Common myeloid progenitor, CD34-positive (primary cell): ENCODE measurements at regions not wholly inside any gene's neighbourhood (a gene's known extent, or its start where the extent isn't known, plus 50 kb on each side); places are given as distances from the start of the nearest gene placed in this dataset.
"Not testable (repeated sequence)": the region's sequence is repeated elsewhere in the genome, so short reads cannot be mapped to it uniquely, and the experiment has no call there.

Experiments
- CTCF ChIA-PET: fragments of 350-600 bp; sonication (Branson Sonifier 250); formaldehyde crosslinking; loops from one replicate; lab custom pipeline; 2021; ENCODE audit warnings: antibody characterized with exemption; lab: Charles Lee
- POLR2A ChIA-PET: fragments of 350-600 bp; sonication (Branson Sonifier 250); formaldehyde crosslinking; loops from one replicate; lab custom pipeline; 2021; ENCODE audit warnings: antibody characterized with exemption; lab: Charles Lee
- DNase-seq, 3 donors: peaks; one replicate each; pipeline versions ENCODE4 v3.0.0 to v3.0.0-alpha.2; 2013
- H3K27ac ChIP-seq, 2 experiments: 1 replicate in 1 of 2; 2 replicates in 1 of 2; pipeline ENCODE4 v1.7.0; 2013; ENCODE audit warnings: inconsistent platforms in 2 of 2, low read length in 2 of 2, mild to moderate bottlenecking in 2 of 2, low read depth in 1 of 2, moderate library complexity in 1 of 2; ENCODE audit not compliant: severe bottlenecking in 2 of 2, insufficient read depth in 1 of 2, poor library complexity in 1 of 2
- H3K27me3 ChIP-seq, 5 experiments: replicated peaks in 2 of 5; 1 replicate in 3 of 5; 2 replicates in 2 of 5; pipeline versions ENCODE4 v1.6.1 to v1.7.0; 2013; ENCODE audit warnings: low read length in 4 of 5, mild to moderate bottlenecking in 2 of 5, moderate library complexity in 2 of 5, inconsistent platforms in 1 of 5; ENCODE audit not compliant: insufficient read depth in 5 of 5, control insufficient read depth in 4 of 5
- H3K36me3 ChIP-seq, 4 experiments: 1 replicate in 2 of 4; 2 replicates in 2 of 4; pipeline versions ENCODE4 v1.6.1 to v1.7.0; 2013; ENCODE audit warnings: low read length in 3 of 4, control low read depth in 1 of 4, mild to moderate bottlenecking in 1 of 4; ENCODE audit not compliant: control insufficient read depth in 4 of 4, insufficient read depth in 4 of 4
- H3K4me1 ChIP-seq, 4 experiments: 1 replicate in 3 of 4; 2 replicates in 1 of 4; pipeline versions ENCODE4 v1.6.1 to v1.7.1; 2013; ENCODE audit warnings: low read length in 3 of 4, mild to moderate bottlenecking in 3 of 4, control low read depth in 1 of 4, inconsistent platforms in 1 of 4, moderate library complexity in 1 of 4; ENCODE audit not compliant: control insufficient read depth in 4 of 4, insufficient read depth in 4 of 4; ENCODE audit errors: control extremely low read depth in 1 of 4
- H3K4me3 ChIP-seq, 7 experiments: 1 replicate in 4 of 7; 2 replicates in 3 of 7; pipeline versions ENCODE4 v1.5.1 to v1.7.0; 2013; ENCODE audit warnings: mild to moderate bottlenecking in 7 of 7, low read length in 6 of 7, moderate library complexity in 6 of 7, inconsistent platforms in 2 of 7, low read depth in 2 of 7, control low read depth in 1 of 7; ENCODE audit not compliant: insufficient read depth in 4 of 7, control insufficient read depth in 1 of 7; ENCODE audit errors: extremely low read depth in 1 of 7
- H3K9me3 ChIP-seq, 5 experiments: 1 replicate in 4 of 5; 2 replicates in 1 of 5; pipeline versions ENCODE4 v1.6.1 to v1.7.1; 2013; ENCODE audit warnings: low read length in 4 of 5, mild to moderate bottlenecking in 2 of 5, inconsistent platforms in 1 of 5, low read depth in 1 of 5, moderate library complexity in 1 of 5; ENCODE audit not compliant: control insufficient read depth in 4 of 5, insufficient read depth in 2 of 5; ENCODE audit errors: control extremely low read depth in 1 of 5
- WGBS: methylation state at CpG from one replicate; pipeline ENCODE4 v1.1.5; 2013; ENCODE audit not compliant: insufficient coverage; 5-methylcytosine and 5-hydroxymethylcytosine counted together

GRCh38 chr6:134667111-134667510, 282.8 kb downstream of the ALDH8A1 start:
- CTCF ChIA-PET, result no interaction called here
- no peaks in the 10 kb centered on the region for H3K27me3 ChIP-seq
- H3K4me1 ChIP-seq, result no peaks in the 10 kb centered on the region
- H3K27ac ChIP-seq, result no peak overlapping the region
- POLR2A ChIA-PET, result no interaction called here
- no peak for DNase-seq
- H3K36me3 ChIP-seq, result no peaks in the 10 kb centered on the region
- no peak overlapping the region for H3K4me3 ChIP-seq
- no peaks in the 10 kb centered on the region for H3K9me3 ChIP-seq
- WGBS, result no CpG with 5 or more reads among the region's 2 CpGs

- ChIA-PET POLR2A (no interaction called here), CTCF (no interaction called here)
- WGBS, result 100% methylated on average over 1 of the region's 2 CpGs
- no peak for DNase-seq
- no peak overlapping the region for H3K27ac ChIP-seq
- H3K4me1 ChIP-seq, result peaks cover 0 to 3% (median 0%) of the 10 kb centered on the region in 4 experiments
- no peaks in the 10 kb centered on the region for H3K27me3 ChIP-seq
- no peaks in the 10 kb centered on the region for H3K9me3 ChIP-seq
- H3K36me3 ChIP-seq, result no peaks in the 10 kb centered on the region
- H3K4me3 ChIP-seq, result no peak overlapping the region
Measured at GRCh38 chr6:134666125-134666524, 283.8 kb downstream of the ALDH8A1 start.

DNA sequence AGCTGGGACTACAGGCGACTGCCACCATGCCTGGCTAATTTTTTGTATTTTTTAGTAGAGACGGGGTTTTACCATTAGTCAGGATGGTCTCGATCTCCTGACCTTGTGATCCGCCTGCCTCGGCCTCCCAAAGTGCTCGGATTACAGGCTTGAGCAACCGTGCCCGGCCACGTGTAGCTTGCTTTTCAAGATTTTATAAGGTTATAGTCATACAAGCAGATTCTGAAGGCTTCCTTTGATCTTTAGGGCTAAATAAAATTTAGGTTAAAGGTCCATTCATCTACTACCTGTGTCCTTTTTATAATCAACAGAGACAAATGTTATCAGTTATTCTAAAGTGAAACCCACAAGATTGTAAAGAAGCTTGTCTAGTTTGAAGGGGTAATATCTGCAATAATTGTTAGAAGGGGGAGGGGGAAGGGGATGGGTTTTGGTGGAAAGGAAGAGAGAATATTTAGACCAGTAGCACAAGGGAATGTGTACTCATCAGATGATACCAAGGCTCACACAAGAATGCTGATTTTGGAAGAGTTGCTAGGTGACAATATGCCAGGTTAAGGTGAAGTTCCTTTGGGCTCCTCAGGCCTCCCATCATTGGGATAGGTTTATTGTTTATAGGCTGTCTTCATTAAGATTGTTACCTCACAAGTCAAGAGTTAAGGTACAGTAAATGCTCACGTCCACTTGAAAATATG, 284.7 kb downstream of the ALDH8A1 start:
- POLR2A ChIA-PET, result no interaction called here
- no peaks in the 10 kb centered on the region for H3K9me3 ChIP-seq
- CTCF ChIA-PET, result interaction anchor here (1.7 kb wide), 1 partner anchor 47 kb away, joined by 3 read pairs; no protein-coding TSS in a partner anchor

GRCh38 chr6:134663800-134664535, 285.9 kb downstream of the ALDH8A1 start:
- Histone ChIP-seq H3K9me3 (no peaks in the 10 kb centered on the region), H3K36me3 (no peaks in the 10 kb centered on the region), H3K27ac (no peak overlapping the region), H3K4me3 (no peak overlapping the region), H3K27me3 (no peaks in the 10 kb centered on the region), H3K4me1 (peaks cover 0 to 3% (median 0%) of the 10 kb centered on the region in 4 experiments)
- DNase-seq, result no peak
- CTCF ChIA-PET, result interaction anchor here (1.7 kb wide), 1 partner anchor 49 kb away, joined by 3 read pairs; no protein-coding TSS in a partner anchor
- POLR2A ChIA-PET, result no interaction called here
- 100% methylated on average over 1 of the region's 3 CpGs for whole genome bisulfite sequencing

More for the DNA sequence above, 284.7 kb downstream of the ALDH8A1 start:
- WGBS, result 98% methylated on average over 9 of the region's 10 CpGs
- Histone ChIP-seq H3K36me3 (no peaks in the 10 kb centered on the region), H3K27ac (no peak overlapping the region), H3K4me1 (peaks cover 0 to 3% (median 0%) of the 10 kb centered on the region in 4 experiments), H3K4me3 (no peak overlapping the region), H3K27me3 (no peaks in the 10 kb centered on the region)
- no peak for DNase-seq

DNA sequence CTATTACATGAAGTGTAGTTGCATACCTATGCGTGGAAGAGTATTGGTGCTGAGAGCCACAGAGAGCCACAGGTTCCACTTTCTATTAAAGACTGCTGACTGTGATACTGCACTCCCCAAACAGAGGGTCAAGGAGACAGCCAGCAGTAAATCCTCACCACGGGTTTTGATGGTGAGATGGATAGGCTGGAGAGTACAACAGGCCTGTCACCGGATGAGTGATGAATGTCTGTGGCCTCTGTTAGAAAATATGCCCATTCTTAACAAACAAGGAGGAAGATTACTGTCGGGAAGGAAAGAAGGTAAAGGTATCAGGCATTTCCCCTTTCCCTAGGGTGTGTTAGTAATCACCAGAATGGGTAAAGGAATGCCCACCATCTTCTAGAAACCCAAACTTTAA, 286.5 kb downstream of the ALDH8A1 start:
- H3K4me1 ChIP-seq, result peaks cover 0 to 3% (median 0%) of the 10 kb centered on the region in 4 experiments
- H3K9me3 ChIP-seq, result no peaks in the 10 kb centered on the region
- WGBS, result 100% methylated on average over 1 of the region's 4 CpGs
- H3K27me3 ChIP-seq, result no peaks in the 10 kb centered on the region
- ChIA-PET CTCF (no interaction called here), POLR2A (no interaction called here)
- H3K36me3 ChIP-seq, result no peaks in the 10 kb centered on the region
- no peak for DNase-seq
- no peak overlapping the region for H3K27ac ChIP-seq
- no peak overlapping the region for H3K4me3 ChIP-seq

- H3K27me3 ChIP-seq, result no peaks in the 10 kb centered on the region
- no peak overlapping the region for H3K4me3 ChIP-seq
- no peak for DNase-seq
- no peaks in the 10 kb centered on the region for H3K9me3 ChIP-seq
- CTCF ChIA-PET, result no interaction called here
- peaks cover 0 to 3% (median 0%) of the 10 kb centered on the region in 4 experiments for H3K4me1 ChIP-seq
- H3K27ac ChIP-seq, result no peak overlapping the region
- H3K36me3 ChIP-seq, result no peaks in the 10 kb centered on the region
- POLR2A ChIA-PET, result no interaction called here
Measured at GRCh38 chr6:134662077-134662700, 287.7 kb downstream of the ALDH8A1 start.

DNA sequence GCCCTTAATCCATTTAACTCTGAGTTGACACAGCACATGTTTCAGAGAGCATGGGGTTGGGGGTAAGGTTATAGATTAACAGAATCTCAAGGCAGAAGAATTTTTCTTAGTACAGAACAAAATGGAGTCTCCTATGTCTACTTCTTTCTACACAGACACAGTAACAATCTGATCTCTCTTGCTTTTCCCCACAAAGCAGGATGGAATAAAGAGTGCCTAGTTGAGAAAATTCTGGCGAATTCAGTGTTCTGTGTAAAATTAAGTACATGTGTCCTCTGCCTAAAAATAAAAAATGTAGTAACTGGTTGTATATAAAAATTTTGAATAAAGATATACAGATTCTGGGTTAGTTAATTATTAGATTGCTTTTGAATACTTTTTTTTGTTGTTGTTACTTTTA, 290.0 kb downstream of the ALDH8A1 start:
- H3K27me3 ChIP-seq, H3K4me1 ChIP-seq, H3K36me3 ChIP-seq, CTCF ChIA-PET, H3K9me3 ChIP-seq, DNase-seq, H3K27ac ChIP-seq, POLR2A ChIA-PET, H3K4me3 ChIP-seq: not testable (repeated sequence)
- no CpG with 5 or more reads among the region's 1 CpG for WGBS
